H1 (cell line): ENCODE measurements at regions not wholly inside any gene's neighbourhood (a gene's known extent, or its start where the extent isn't known, plus 50 kb on each side); places are given as distances from the start of the nearest gene placed in this dataset.

Source experiments
- CTCF ChIA-PET: fragments of 300-600 bp; sonication (Branson Sonifier 250); formaldehyde crosslinking; loops from one replicate; lab custom pipeline; 2021; ENCODE audit not compliant: partially characterized antibody; lab: Charles Lee
- POLR2A ChIA-PET: fragments of 300-600 bp; sonication (Branson Sonifier 250); formaldehyde crosslinking; loops from one replicate; lab custom pipeline; 2021; ENCODE audit warnings: inconsistent platforms; ENCODE audit not compliant: partially characterized antibody; lab: Charles Lee
- DNase-seq, 2 experiments: peaks; one replicate each; pipeline versions ENCODE4 v3.0.0 to v3.0.0-alpha.2; 2010 to 2022; ENCODE audit warnings: low spot score in 2 of 2, low read depth in 1 of 2, mixed read lengths in 1 of 2
- FAIRE-seq: peaks from 2 replicates; lab custom pipeline; 2011; peaks lifted over from hg19 to GRCh38; lab: Jason Lieb, UNC
- H2AFZ ChIP-seq: 2 replicates; pipeline ENCODE4 v1.8.1; 2012; ENCODE audit warnings: low read length, inconsistent platforms
- H2AK5ac ChIP-seq: 2 replicates; pipeline ENCODE4 v1.6.1; 2013; ENCODE audit warnings: low read depth, low read length
- H2BK120ac ChIP-seq: replicated peaks from 2 replicates; pipeline ENCODE3; 2013; ENCODE audit warnings: low read depth, low read length, inconsistent platforms
- H2BK12ac ChIP-seq: 2 replicates; pipeline ENCODE4 v1.6.1; 2013; ENCODE audit warnings: low read depth, low read length
- H2BK15ac ChIP-seq: 2 replicates; pipeline ENCODE4 v1.6.1; 2013; ENCODE audit warnings: low read length
- H2BK20ac ChIP-seq: 2 replicates; pipeline ENCODE4 v1.6.1; 2013; ENCODE audit warnings: low read length
- H2BK5ac ChIP-seq: 2 replicates; pipeline ENCODE4 v1.6.1; 2013; ENCODE audit warnings: low read depth, low read length
- H3K14ac ChIP-seq: 2 replicates; pipeline ENCODE4 v1.6.1; 2013; ENCODE audit warnings: inconsistent platforms; ENCODE audit not compliant: insufficient read length
- H3K18ac ChIP-seq: 2 replicates; pipeline ENCODE4 v1.6.1; 2013; ENCODE audit warnings: low read length; ENCODE audit errors: extremely low read depth
- H3K23ac ChIP-seq: 2 replicates; pipeline ENCODE4 v1.6.1; 2013; ENCODE audit warnings: inconsistent platforms; ENCODE audit not compliant: insufficient read length
- H3K23me2 ChIP-seq: 2 replicates; pipeline ENCODE4 v1.6.1; 2013; ENCODE audit warnings: low read depth, low read length
- H3K27ac ChIP-seq: 2 replicates; pipeline ENCODE4 v1.6.1; 2011; ENCODE audit warnings: low read depth, low read length, inconsistent platforms
- H3K27me3 ChIP-seq, 4 experiments: replicated peaks in 1 of 4; 1 replicate in 1 of 4; 2 replicates in 3 of 4; pipeline versions ENCODE4 v1.6.1 to v1.8.1; 2011 to 2013; ENCODE audit warnings: low read length in 3 of 4, mild to moderate bottlenecking in 3 of 4, inconsistent platforms in 2 of 4, mixed read lengths in 2 of 4, moderate library complexity in 1 of 4; ENCODE audit not compliant: control insufficient read depth in 3 of 4, insufficient read depth in 3 of 4; ENCODE audit errors: extremely low read depth in 1 of 4
- H3K36me3 ChIP-seq, 4 experiments: 2 replicates each; pipeline versions ENCODE4 v1.6.1 to v1.8.1; 2011 to 2013; ENCODE audit warnings: mild to moderate bottlenecking in 4 of 4, low read length in 3 of 4, moderate library complexity in 2 of 4, control low read depth in 1 of 4, inconsistent platforms in 1 of 4; ENCODE audit not compliant: insufficient read depth in 4 of 4, control insufficient read depth in 2 of 4
- H3K4ac ChIP-seq: replicated peaks from 2 replicates; pipeline ENCODE3; 2013; ENCODE audit warnings: low read length, low read depth, mixed read lengths, inconsistent platforms; ENCODE audit not compliant: insufficient read length
- H3K4me1 ChIP-seq, 4 experiments: replicated peaks in 1 of 4; 1 replicate in 1 of 4; 2 replicates in 3 of 4; pipeline versions ENCODE4 v1.6.1 to v1.8.1; 2011 to 2013; ENCODE audit warnings: low read length in 3 of 4, inconsistent platforms in 2 of 4, mixed read lengths in 1 of 4; ENCODE audit not compliant: insufficient read depth in 4 of 4, control insufficient read depth in 3 of 4
- H3K4me2 ChIP-seq, 2 experiments: 2 replicates each; pipeline versions ENCODE4 v1.6.1 to v1.8.1; 2011 to 2013; ENCODE audit warnings: low read depth in 2 of 2, low read length in 2 of 2, control low read depth in 1 of 2, inconsistent platforms in 1 of 2, mild to moderate bottlenecking in 1 of 2; ENCODE audit not compliant: insufficient read depth in 1 of 2
- H3K4me3 ChIP-seq, 4 experiments: fragments of 200-600, 300-600 bp in 1 of 4; sonication (generic), shearing (Covaris generic), sonication (Bioruptor Twin) in 1 of 4; 2 replicates each; pipeline versions ENCODE4 v1.5.1 to v1.8.1; 2011 to 2016; ENCODE audit warnings: low read length in 4 of 4, low read depth in 3 of 4, control low read depth in 2 of 4, inconsistent platforms in 2 of 4, mild to moderate bottlenecking in 2 of 4, mixed read lengths in 1 of 4, moderate library complexity in 1 of 4; ENCODE audit not compliant: insufficient read depth in 2 of 4; ENCODE audit errors: extremely low read depth in 1 of 4
- H3K56ac ChIP-seq: replicated peaks from 2 replicates; pipeline ENCODE3; 2013; ENCODE audit warnings: low read depth, mild to moderate bottlenecking, mixed read lengths, low read length, inconsistent platforms; ENCODE audit not compliant: insufficient read length
- H3K79me1 ChIP-seq: 2 replicates; pipeline ENCODE4 v1.6.1; 2013; ENCODE audit warnings: low read depth, low read length, control low read depth
- H3K79me2 ChIP-seq, 2 experiments: 2 replicates each; pipeline versions ENCODE4 v1.6.1 to v1.8.1; 2012 to 2013; ENCODE audit warnings: low read length in 2 of 2, mild to moderate bottlenecking in 2 of 2, inconsistent platforms in 1 of 2; ENCODE audit not compliant: insufficient read depth in 2 of 2, control insufficient read depth in 1 of 2
- H3K9ac ChIP-seq, 4 experiments: replicated peaks in 1 of 4; 1 replicate in 1 of 4; 2 replicates in 3 of 4; pipeline versions ENCODE4 v1.6.1 to v1.8.1; 2011 to 2013; ENCODE audit warnings: low read depth in 3 of 4, low read length in 3 of 4, control low read depth in 2 of 4, mild to moderate bottlenecking in 2 of 4, moderate library complexity in 2 of 4, inconsistent platforms in 1 of 4; ENCODE audit errors: extremely low read depth in 1 of 4
- H3K9me3 ChIP-seq, 2 experiments: 2 replicates each; pipeline versions ENCODE4 v1.6.1 to v1.8.1; 2012 to 2013; ENCODE audit warnings: mild to moderate bottlenecking in 2 of 2, moderate library complexity in 2 of 2, control low read depth in 1 of 2, inconsistent platforms in 1 of 2, low read depth in 1 of 2, low read length in 1 of 2, mixed read lengths in 1 of 2; ENCODE audit not compliant: insufficient read depth in 2 of 2
- H4K20me1 ChIP-seq, 2 experiments: replicated peaks in 1 of 2; 2 replicates each; pipeline versions ENCODE3 to v1.8.1; 2011 to 2013; ENCODE audit warnings: inconsistent platforms in 2 of 2, low read length in 2 of 2, mild to moderate bottlenecking in 1 of 2; ENCODE audit not compliant: insufficient read depth in 2 of 2, control insufficient read depth in 1 of 2
- H4K5ac ChIP-seq: 2 replicates; pipeline ENCODE4 v1.6.1; 2013; ENCODE audit warnings: low read length, low read depth, mixed read lengths, inconsistent platforms; ENCODE audit not compliant: insufficient read length
- H4K8ac ChIP-seq: 2 replicates; pipeline ENCODE4 v1.8.0; 2013; ENCODE audit warnings: mild to moderate bottlenecking, moderate library complexity, low read length, inconsistent platforms; ENCODE audit not compliant: insufficient read depth; ENCODE audit errors: extremely low read depth
- H4K91ac ChIP-seq: replicated peaks from 2 replicates; pipeline ENCODE3; 2013; ENCODE audit warnings: low read length, mixed read lengths, inconsistent platforms; ENCODE audit not compliant: insufficient read length
- CHD2 ChIP-seq: IDR thresholded peaks from 2 replicates; pipeline ENCODE4 v1.6.1; 2012; ENCODE audit warnings: low read length, improper control_type of control experiment
- EGR1 ChIP-seq: IDR thresholded peaks from 2 replicates; pipeline ENCODE4 v1.6.1; 2011; ENCODE audit warnings: low read depth, low read length, borderline replicate concordance
- EP300 ChIP-seq, 2 experiments: IDR thresholded peaks; 1 replicate in 1 of 2; 2 replicates in 1 of 2; pipeline ENCODE4 v1.6.1; 2011 to 2012; ENCODE audit warnings: low read depth in 2 of 2, low read length in 2 of 2, mild to moderate bottlenecking in 2 of 2, borderline replicate concordance in 1 of 2, inconsistent platforms in 1 of 2, moderate library complexity in 1 of 2
- FOSL1 ChIP-seq: IDR thresholded peaks from 2 replicates; pipeline ENCODE4 v1.6.1; 2011; ENCODE audit warnings: mild to moderate bottlenecking, low read depth, low read length, moderate library complexity; ENCODE audit not compliant: insufficient read depth
- JUN ChIP-seq: IDR thresholded peaks from 2 replicates; pipeline ENCODE4 v1.6.1; 2011; ENCODE audit warnings: low read depth, mild to moderate bottlenecking, improper control_type of control experiment, low read length
- KDM1A ChIP-seq: fragments of 200-600, 300-600 bp; sonication (generic); IDR thresholded peaks from 2 replicates; pipeline ENCODE4 v1.7.1; 2016; ENCODE audit warnings: mild to moderate bottlenecking, low read length, borderline replicate concordance
- KDM4A ChIP-seq: IDR thresholded peaks from one replicate; pipeline ENCODE4 v1.7.1; 2012; ENCODE audit warnings: low read depth, mild to moderate bottlenecking, moderate library complexity, low read length, inconsistent platforms; ENCODE audit not compliant: severe bottlenecking
- KDM5A ChIP-seq: fragments of 200-600 bp; IDR thresholded peaks from 2 replicates; pipeline ENCODE4 v1.7.1; 2012; ENCODE audit warnings: mild to moderate bottlenecking, low read length, inconsistent platforms, mixed read lengths
- MAFK ChIP-seq: IDR thresholded peaks from 2 replicates; pipeline ENCODE4 v1.6.1; 2012; ENCODE audit warnings: low read depth, mild to moderate bottlenecking, improper control_type of control experiment, low read length
- POLR2A ChIP-seq, 2 experiments: IDR thresholded peaks; 1 replicate in 1 of 2; 2 replicates in 1 of 2; pipeline ENCODE4 v1.6.1; 2011; ENCODE audit warnings: low read depth in 2 of 2, low read length in 2 of 2, mild to moderate bottlenecking in 2 of 2; ENCODE audit errors: control extremely low read depth in 1 of 2
- POU5F1 ChIP-seq: IDR thresholded peaks from 2 replicates; pipeline ENCODE4 v1.6.1; 2011; ENCODE audit warnings: low read depth, mild to moderate bottlenecking, low read length, moderate library complexity
- SIX5 ChIP-seq: IDR thresholded peaks from 2 replicates; pipeline ENCODE4 v1.6.1; 2011; ENCODE audit warnings: mild to moderate bottlenecking, low read depth, low read length
- SP4 ChIP-seq: IDR thresholded peaks from 2 replicates; pipeline ENCODE4 v1.6.1; 2012; ENCODE audit warnings: low read length, inconsistent platforms
- SRF ChIP-seq: IDR thresholded peaks from 2 replicates; pipeline ENCODE4 v1.6.1; 2011; ENCODE audit warnings: mild to moderate bottlenecking, low read depth, low read length, moderate library complexity
- TEAD4 ChIP-seq: IDR thresholded peaks from 2 replicates; pipeline ENCODE4 v1.6.1; 2012; ENCODE audit warnings: low read depth, low read length, inconsistent platforms, mixed read lengths
- WGBS, 2 experiments: shearing (Covaris generic) in 1 of 2; methylation state at CpG; one replicate each; pipeline versions ENCODE4 v1.1.6 to v1.1.7; 2013 to 2015; ENCODE audit warnings: low lambda C conversion rate in 2 of 2, mixed read lengths in 2 of 2, inconsistent platforms in 1 of 2, low coverage in 1 of 2, missing lambda C conversion rate in 1 of 2; ENCODE audit not compliant: insufficient replicate concordance in 2 of 2, insufficient coverage in 1 of 2, insufficient read length in 1 of 2; ENCODE audit errors: extremely low coverage in 1 of 2, missing lambda C conversion rate in 1 of 2; 5-methylcytosine and 5-hydroxymethylcytosine counted together

DNA sequence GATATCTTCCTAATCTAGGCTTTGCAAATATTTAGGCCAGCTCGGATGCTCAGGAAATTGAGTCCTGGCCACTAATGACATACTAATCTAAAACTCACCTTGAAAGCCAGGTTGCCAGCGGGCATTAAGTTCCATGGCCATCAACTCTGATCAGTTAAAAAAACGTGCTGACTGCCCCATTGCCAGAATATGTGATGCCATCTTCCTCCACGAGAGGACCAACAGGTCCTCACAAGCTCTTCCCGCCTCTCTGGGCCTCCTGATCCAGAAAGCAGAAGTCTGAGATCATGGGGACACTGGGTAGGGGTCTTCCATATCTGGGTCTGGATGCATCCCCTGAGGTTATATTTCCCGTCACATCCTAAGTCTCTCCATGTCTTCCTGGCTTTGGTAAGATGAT is 311.3 kb downstream of the TCERG1L start:
- H4K20me1 ChIP-seq, result no peaks in the 10 kb centered on the region
- H3K79me2 ChIP-seq, result no peaks in the 10 kb centered on the region
- H2BK15ac ChIP-seq, result no peak overlapping the region; the same call in 1 of the 2 replicates
- H3K4me2 ChIP-seq, result no peak overlapping the region
- 0 out of 2 replicates have a peak overlapping the region, but pooled peaks have one; percentile 72 for H3K18ac ChIP-seq
- H2AFZ ChIP-seq, result no peak overlapping the region
- H3K4me3 ChIP-seq, result no peak overlapping the region
- CTCF ChIA-PET, result interaction anchor here (0.9 kb wide), 1 partner anchor 315 kb away, joined by 3 read pairs; no protein-coding TSS in a partner anchor
- peak overlapping the region; percentile 71 for H4K91ac ChIP-seq
- FAIRE-seq (no peak), DNase-seq (no peak)
- no peak overlapping the region for H3K4ac ChIP-seq
- H3K36me3 ChIP-seq, result no peaks in the 10 kb centered on the region
- peak overlapping the region; percentile 47; the same call in 1 of the 2 replicates for H2BK5ac ChIP-seq
- H3K56ac ChIP-seq, result no peak overlapping the region
- H3K27me3 ChIP-seq, result 0 out of 7 replicates have a peak, but pooled peaks cover 0 to 2% (median 0%) of the 10 kb centered on the region in 4 experiments
- no peak overlapping the region for H4K8ac ChIP-seq
- H3K23ac ChIP-seq, result no peak overlapping the region
- H4K5ac ChIP-seq, result no peak overlapping the region
- peak overlapping the region; percentile 63 for H2BK120ac ChIP-seq
- H3K79me1 ChIP-seq, result no peaks in the 10 kb centered on the region
- peak overlapping the region; percentile 93 for H2BK20ac ChIP-seq
- peaks cover 6 to 21% (median 15%) of the 10 kb centered on the region in 4 experiments for H3K4me1 ChIP-seq
- no peak overlapping the region for H3K27ac ChIP-seq
- H3K9ac ChIP-seq, result no peak overlapping the region
- POLR2A ChIA-PET, result interaction anchor here (0.9 to 1.2 kb wide), 2 partner anchors 16 to 49 kb away, joined by 3 read pairs; no protein-coding TSS in a partner anchor
- WGBS, 2 experiments, result 88% methylated on average over 6 of the region's 6 CpGs; no CpG with 5 or more reads in 1 of the 2 experiments
- H2BK12ac ChIP-seq, result peak overlapping the region; percentile 93; the same call in 1 of the 2 replicates
- H3K9me3 ChIP-seq, result peaks cover 0 to 4% of the 10 kb centered on the region in 2 experiments; a peak in 1 of 4 replicates
- no peaks in the 10 kb centered on the region for H3K23me2 ChIP-seq
- peak overlapping the region; percentile 70; the same call in 1 of the 2 replicates for H2AK5ac ChIP-seq
- no peak overlapping the region for H3K14ac ChIP-seq
- no peak for TF ChIP-seq KDM5A
- TF ChIP-seq KDM4A, result no peak
- TF ChIP-seq CHD2, result no peak
- TF ChIP-seq MAFK, result no peak
- TF ChIP-seq SP4, result no peak
- no peak for TF ChIP-seq POU5F1
- TF ChIP-seq SIX5, result no peak
- TF ChIP-seq EP300 (IDR thresholded peaks at IDR 0.05; ENCODE audit: borderline replicate concordance in 1 of 2, low read depth in 2 of 2, low read length in 2 of 2), result no peak
- TF ChIP-seq SRF, result no peak
- no peak for TF ChIP-seq EGR1
- no peak for TF ChIP-seq TEAD4
- no peak for TF ChIP-seq JUN
- no peak for TF ChIP-seq KDM1A
- no peak for TF ChIP-seq FOSL1
- TF ChIP-seq POLR2A (IDR thresholded peaks at IDR 0.05; ENCODE audit: control extremely low read depth in 1 of 2, low read depth in 2 of 2, low read length in 2 of 2), result no peak
